ENCODE measurements at regions not wholly inside any gene's neighbourhood (a gene's known extent, or its start where the extent isn't known, plus 50 kb on each side); places are given as distances from the start of the nearest gene placed in this dataset.
"Not testable (repeated sequence)": the region's sequence is repeated elsewhere in the genome, so short reads cannot be mapped to it uniquely, and the experiment has no call there.

GRCh38 chr1:199243423-199244061 lies 604.7 kb downstream of the PTPRC start:
- FAIRE-seq, result no peak

DNA sequence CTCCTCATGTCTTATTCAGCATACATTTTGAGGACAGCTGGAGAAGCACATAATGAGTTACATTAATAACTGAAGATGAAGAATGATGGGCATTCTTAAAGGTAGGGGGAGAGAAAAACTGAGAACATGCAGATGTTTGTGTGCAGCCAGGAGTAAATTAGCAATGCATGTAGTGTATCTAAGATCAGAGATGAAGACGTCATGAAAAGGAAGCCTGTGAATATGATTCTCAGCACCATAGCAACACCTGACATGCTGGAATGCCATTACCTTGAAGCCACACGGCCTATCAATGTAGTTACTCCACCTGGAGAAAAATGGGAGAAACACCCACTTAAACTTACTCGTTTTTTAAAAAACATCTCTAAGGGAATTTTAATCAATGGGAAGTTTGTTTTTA lies 607.1 kb downstream of the PTPRC start:
- FAIRE-seq, result no peak

- no peak for FAIRE-seq
These were observed 607.9 kb downstream of the PTPRC start for GRCh38 chr1:199246716-199247115.

- no peak for FAIRE-seq
These were observed 609.1 kb downstream of the PTPRC start for GRCh38 chr1:199247891-199248290.

DNA sequence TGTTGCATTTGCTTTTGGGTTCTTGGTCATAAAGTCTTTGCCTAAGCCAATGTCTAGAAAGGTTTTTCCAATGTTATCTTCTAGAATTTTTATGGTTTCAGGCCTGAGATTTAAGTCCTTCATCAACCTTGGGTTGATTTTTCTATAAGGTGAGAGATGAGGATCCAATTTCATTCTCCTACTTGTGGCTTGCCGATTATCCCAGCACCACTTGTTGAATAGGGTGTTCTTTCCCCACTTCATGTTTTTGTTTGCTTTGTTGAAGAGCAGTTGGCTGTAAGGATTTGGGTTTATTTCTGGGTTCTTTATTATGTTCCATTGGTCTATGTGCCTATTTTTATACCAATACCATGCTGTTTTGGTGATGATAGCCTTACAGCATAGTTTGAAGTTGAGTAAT lies 615.2 kb downstream of the PTPRC start:
- FAIRE-seq, result not testable (repeated sequence)

GRCh38 chr1:199261328-199261727 lies 622.5 kb downstream of the PTPRC start:
- no peak for FAIRE-seq

- FAIRE-seq, result no peak
These were observed 625.4 kb downstream of the PTPRC start for GRCh38 chr1:199264283-199264682.

- no peak for FAIRE-seq
These were observed 626.1 kb downstream of the PTPRC start for GRCh38 chr1:199264911-199265310.

DNA sequence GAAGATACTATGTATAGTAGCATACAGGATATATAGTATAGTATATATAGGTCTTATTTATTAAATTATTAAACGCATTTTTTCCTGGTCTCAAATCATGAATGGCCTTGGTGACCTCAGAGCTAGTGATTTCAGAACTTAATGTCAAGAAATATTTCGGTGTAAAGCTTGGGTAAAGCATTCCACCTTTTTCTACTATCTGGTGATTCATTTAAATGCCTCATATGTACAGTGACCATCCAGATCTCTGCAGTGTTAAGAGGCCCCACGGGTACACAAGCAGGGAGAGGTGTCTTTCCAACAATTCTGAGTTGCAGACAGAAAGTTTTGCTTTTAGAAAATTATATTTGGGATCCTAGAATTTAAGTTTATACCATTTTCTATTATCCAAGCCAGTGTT lies 626.5 kb downstream of the PTPRC start:
- FAIRE-seq, result no peak

DNA sequence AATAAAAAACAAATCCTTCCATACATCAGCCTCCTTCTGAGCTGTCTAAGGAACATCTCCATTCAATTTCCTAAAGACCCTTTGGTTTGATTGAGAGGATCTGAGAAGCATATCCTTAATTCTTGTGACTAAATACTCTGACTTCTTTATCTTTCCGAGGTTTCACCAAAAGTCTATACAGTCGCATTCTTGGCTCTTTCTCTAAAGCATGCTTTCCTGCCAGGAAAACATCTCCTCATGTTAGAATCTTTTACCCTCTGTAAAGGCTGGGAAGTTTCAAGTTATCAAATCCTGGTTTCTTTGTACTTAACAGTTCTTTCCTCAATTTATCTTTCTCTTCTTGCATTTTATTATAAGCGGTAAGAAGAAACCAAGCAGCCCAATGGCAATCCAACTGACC lies 630.4 kb downstream of the PTPRC start:
- no peak for FAIRE-seq

GRCh38 chr1:199272139-199272544 lies 633.3 kb downstream of the PTPRC start:
- FAIRE-seq, result no peak

- FAIRE-seq, result no peak
These were observed 633.8 kb downstream of the PTPRC start for GRCh38 chr1:199272628-199273086.

GRCh38 chr1:199273837-199274379 lies 635.1 kb downstream of the PTPRC start:
- FAIRE-seq, result no peak

- no peak for FAIRE-seq
These were observed 640.2 kb downstream of the PTPRC start for GRCh38 chr1:199279067-199279466.

GRCh38 chr1:199279872-199280645 lies 641.2 kb downstream of the PTPRC start:
- no peak for FAIRE-seq

DNA sequence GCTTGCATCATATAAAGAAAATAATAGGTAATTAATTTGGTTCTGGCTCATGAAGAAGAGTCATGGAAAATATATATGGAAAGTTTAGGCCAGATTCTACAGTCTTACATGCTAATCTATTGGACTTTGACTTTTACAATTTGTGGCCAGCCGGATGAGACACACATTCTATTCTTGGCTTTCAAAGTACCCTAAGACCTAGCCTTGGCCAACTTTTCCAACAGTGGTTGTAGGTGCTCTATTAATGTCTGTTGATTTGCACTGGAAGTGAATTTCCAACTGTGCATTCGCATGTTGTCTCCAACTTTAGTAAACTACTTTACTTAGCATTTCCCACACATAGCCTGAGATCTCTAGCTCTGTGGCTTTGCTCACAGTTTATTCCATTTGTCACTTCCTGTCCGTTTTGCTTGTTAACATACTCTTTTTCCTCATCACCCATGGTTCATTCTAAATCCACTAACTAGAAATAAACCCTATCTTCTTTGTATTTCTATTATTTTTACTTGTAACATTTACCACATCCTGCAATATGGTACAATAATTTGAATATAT lies 644.0 kb downstream of the PTPRC start:
- FAIRE-seq, result no peak

- no peak for FAIRE-seq
These were observed 645.0 kb downstream of the PTPRC start for GRCh38 chr1:199283794-199284193.

GRCh38 chr1:199287206-199287605 lies 648.4 kb downstream of the PTPRC start:
- no peak for FAIRE-seq

DNA sequence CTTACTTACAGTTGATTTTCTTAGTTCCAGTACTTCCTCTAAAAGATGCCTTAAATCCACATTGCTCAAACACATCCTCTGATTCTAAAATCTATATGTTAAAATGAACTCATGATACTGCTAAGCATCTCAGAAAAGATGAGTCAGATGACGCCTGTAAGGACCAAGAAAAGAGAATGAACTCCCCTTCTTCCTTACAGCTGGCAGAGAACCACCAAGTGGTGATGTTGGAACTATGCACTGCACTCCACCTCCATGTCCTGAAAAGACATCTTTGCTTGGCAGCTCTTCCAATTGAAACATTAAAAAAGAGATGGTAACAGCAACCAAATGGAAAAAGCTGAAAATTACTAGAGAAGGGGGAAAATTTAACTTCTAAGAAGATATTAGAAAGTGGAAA lies 648.8 kb downstream of the PTPRC start:
- FAIRE-seq, result no peak

- FAIRE-seq, result no peak
These were observed 651.3 kb downstream of the PTPRC start for GRCh38 chr1:199290186-199290585.

DNA sequence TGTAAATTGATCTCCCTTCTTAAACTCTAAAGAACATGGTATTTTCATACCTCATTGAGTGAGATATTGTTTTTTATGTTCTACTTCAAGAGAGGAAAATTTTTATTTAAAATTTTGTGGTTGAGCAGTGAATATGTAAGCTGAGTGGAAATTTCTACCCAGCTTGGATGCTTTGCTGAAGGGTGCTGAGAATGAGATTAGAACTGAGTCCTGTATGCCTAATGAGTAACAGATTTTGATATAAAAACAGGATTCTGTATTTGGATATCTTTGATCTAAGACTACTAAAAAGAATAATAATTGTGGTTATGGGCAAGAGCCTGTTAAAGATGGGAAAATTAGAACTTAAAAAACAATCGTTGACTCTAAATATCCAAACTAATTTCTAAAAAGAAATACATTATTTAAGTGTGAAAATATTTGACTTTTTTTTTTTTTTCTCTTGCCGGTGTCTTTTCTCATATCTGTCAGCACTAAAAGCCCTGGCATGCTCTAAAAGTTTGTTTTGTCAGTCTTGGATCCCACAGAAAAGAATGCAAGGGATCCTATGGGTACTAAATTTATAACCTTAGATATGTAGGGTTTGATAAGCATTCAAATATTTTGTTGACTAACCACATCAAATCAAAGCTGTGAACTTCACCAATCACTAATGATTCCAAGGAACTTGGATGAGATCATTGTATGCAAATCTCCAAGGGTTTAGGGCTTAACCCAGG lies 652.3 kb downstream of the PTPRC start:
- FAIRE-seq, result no peak

DNA sequence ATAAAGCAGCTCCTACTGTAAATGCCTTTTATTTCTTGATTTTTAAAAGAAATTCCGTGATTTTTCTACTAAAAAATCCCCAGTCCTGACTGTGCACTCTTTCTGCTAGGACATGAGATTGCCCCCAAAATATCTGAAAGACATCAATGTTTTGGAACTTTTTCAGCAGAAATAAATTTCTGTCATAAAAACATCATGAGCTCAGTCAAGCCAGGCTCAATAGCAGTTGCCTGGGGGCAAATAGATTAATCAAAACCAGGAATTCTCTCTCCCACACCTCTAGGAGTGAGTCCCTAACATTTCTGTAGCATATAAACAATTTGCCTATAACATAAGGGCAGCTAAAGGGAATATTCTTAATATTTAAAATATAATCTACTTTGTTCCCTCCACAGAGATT lies 654.1 kb downstream of the PTPRC start:
- no peak for FAIRE-seq

GRCh38 chr1:199295107-199295506 lies 656.3 kb downstream of the PTPRC start:
- FAIRE-seq, result no peak
